Activated CD8-positive, alpha-beta T cell treated with anti-CD3 and anti-CD28 coated beads for 36 hours (primary cell): ENCODE measurements at regions not wholly inside any gene's neighbourhood (a gene's known extent, or its start where the extent isn't known, plus 50 kb on each side); places are given as distances from the start of the nearest gene placed in this dataset.

Experiments
- ATAC-seq: fragments of 200-7000 bp; cut with Tn5 transposase; one replicate; pipeline ENCODE4 v1.10.0; 2021; ENCODE audit warnings: mild to moderate bottlenecking, moderate library complexity
- CTCF ChIA-PET: fragments of 350-600 bp; sonication (Branson Sonifier 250); formaldehyde crosslinking; loops from one replicate; lab custom pipeline; 2021; ENCODE audit warnings: antibody characterized with exemption; lab: Charles Lee
- POLR2A ChIA-PET: fragments of 350-600 bp; sonication (Branson Sonifier 250); formaldehyde crosslinking; loops from one replicate; lab custom pipeline; 2021; ENCODE audit warnings: antibody characterized with exemption; lab: Charles Lee
- DNase-seq: peaks from one replicate; pipeline ENCODE4 v3.0.0-alpha.2; 2020
- H3K27ac Mint-ChIP-seq: one replicate; pipeline ENCODE4 v1.8.0; 2021; ENCODE audit warnings: mild to moderate bottlenecking, mixed read lengths
- H3K27me3 Mint-ChIP-seq: one replicate; pipeline ENCODE4 v1.8.0; 2021; ENCODE audit warnings: mixed read lengths
- H3K36me3 Mint-ChIP-seq: one replicate; pipeline ENCODE4 v1.8.0; 2021; ENCODE audit warnings: low read depth, mixed read lengths
- H3K4me1 Mint-ChIP-seq: one replicate; pipeline ENCODE4 v1.8.0; 2021; ENCODE audit warnings: low read depth, mixed read lengths
- H3K4me3 Mint-ChIP-seq: one replicate; pipeline ENCODE4 v1.8.0; 2021; ENCODE audit warnings: mild to moderate bottlenecking, moderate library complexity, mixed read lengths
- H3K9me3 Mint-ChIP-seq: one replicate; pipeline ENCODE4 v1.8.0; 2021; ENCODE audit warnings: mixed read lengths
- intact Hi-C: fragments of 100-400 bp; cut with micrococcal nuclease; formaldehyde crosslinking; loops from one replicate; pipeline ENCODE4 v1.10.0; 2022
- TF ChIP-seq, protein P1 (sequence below): fragments of 200-600 bp; IDR thresholded peaks from one replicate; pipeline ENCODE4 v1.8.0; 2022; ENCODE audit warnings: antibody characterized with exemption, mild to moderate bottlenecking

DNA sequence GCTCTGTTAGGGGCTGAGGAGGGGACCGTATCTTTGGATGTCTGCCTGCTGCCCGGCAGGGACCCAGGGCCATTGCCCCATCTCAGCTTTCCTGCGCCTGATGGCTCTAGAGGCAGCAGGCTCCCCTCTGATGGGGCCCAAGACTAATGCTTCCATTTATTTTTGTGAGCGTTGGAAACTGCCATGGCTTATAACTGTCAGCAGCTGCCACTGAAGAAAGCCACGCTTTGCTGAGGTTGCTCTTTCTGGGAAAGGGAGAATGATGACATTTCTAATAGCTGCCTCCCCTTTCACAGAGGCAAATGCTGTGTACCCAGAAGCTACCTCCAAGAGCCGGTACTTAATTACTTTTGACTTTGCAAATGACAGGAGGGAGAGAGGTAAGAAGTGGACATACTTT lies 103.8 kb downstream of the HAPSTR1 start:
- TF ChIP-seq, protein P1, sequence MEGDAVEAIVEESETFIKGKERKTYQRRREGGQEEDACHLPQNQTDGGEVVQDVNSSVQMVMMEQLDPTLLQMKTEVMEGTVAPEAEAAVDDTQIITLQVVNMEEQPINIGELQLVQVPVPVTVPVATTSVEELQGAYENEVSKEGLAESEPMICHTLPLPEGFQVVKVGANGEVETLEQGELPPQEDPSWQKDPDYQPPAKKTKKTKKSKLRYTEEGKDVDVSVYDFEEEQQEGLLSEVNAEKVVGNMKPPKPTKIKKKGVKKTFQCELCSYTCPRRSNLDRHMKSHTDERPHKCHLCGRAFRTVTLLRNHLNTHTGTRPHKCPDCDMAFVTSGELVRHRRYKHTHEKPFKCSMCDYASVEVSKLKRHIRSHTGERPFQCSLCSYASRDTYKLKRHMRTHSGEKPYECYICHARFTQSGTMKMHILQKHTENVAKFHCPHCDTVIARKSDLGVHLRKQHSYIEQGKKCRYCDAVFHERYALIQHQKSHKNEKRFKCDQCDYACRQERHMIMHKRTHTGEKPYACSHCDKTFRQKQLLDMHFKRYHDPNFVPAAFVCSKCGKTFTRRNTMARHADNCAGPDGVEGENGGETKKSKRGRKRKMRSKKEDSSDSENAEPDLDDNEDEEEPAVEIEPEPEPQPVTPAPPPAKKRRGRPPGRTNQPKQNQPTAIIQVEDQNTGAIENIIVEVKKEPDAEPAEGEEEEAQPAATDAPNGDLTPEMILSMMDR = no peak
- intact Hi-C loops = no loop called here
- Mint-ChIP-seq H3K36me3 (no peaks in the 10 kb centered on the region), H3K27ac (no peak overlapping the region), H3K9me3 (no peaks in the 10 kb centered on the region), H3K4me1 (no peaks in the 10 kb centered on the region), H3K27me3 (no peaks in the 10 kb centered on the region), H3K4me3 (no peak overlapping the region)
- ATAC-seq = no peak
- ChIA-PET CTCF (no interaction called here), POLR2A (no interaction called here)
- DNase-seq = no peak

DNA sequence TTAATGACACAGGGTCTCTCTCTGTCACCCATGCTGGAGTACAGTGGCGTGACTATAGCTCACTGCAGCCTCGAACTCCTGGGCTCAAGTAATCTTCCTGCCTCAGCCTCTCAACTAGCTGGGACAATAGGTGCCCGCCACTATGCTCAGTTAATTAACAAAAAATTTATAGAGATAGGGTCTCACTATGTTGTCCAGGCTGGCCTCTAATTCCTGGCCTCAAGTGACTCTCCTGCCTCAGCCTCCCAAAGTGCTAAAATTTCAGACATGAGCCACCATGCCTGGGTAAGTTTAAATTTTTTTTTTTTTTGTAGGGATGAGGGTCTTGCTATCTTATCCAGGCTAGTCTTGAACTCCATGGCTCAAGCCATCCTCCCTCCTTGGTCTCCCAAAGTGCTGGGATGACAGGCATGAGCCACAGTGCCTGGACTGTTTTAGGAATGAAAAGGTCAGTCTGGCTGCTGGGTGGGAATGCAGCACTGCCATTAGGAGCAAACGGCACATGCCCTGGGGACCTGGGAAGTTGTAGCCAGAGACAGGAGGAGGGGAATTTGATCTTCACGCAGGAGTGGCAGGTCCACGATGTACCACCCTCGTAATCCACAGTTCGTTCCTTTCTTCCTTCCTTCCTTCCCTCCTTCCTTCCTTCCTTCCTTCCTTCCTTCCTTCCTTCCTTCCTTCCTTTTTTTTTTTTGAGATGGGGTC lies 106.7 kb downstream of the HAPSTR1 start:
- ChIA-PET POLR2A (no interaction called here), CTCF (no interaction called here)
- intact Hi-C loops = no loop called here
- Mint-ChIP-seq H3K27ac (no peak overlapping the region), H3K4me3 (no peak overlapping the region), H3K36me3 (no peaks in the 10 kb centered on the region), H3K9me3 (no peaks in the 10 kb centered on the region), H3K4me1 (no peaks in the 10 kb centered on the region), H3K27me3 (peaks cover 3% of the 10 kb centered on the region)
- no peak for DNase-seq
- ATAC-seq = no peak
- TF ChIP-seq, protein P1 = no peak

DNA sequence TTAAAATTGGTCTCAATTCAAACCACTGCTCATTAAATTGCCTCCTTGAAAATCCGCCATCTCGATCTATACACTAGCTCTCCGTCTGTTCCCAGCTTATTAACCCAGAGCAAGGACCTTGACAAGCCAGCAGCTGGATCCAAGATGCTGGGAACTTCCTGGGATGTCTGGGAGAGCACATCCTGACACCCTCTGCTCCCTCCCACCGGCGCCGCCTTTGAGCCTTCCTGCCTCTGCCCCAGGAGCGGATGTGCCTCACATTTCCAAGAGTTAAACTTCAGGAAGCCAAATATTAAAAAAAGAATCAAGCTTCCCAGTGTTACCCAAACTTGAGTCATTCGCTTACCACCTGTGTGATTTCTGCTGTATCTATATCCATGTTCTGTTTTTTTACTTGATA lies 107.9 kb downstream of the HAPSTR1 start:
- peaks cover 3% of the 10 kb centered on the region for H3K27me3 Mint-ChIP-seq
- intact Hi-C loops = no loop called here
- H3K36me3 Mint-ChIP-seq = no peaks in the 10 kb centered on the region
- H3K4me1 Mint-ChIP-seq = no peaks in the 10 kb centered on the region
- ChIA-PET POLR2A (no interaction called here), CTCF (no interaction called here)
- no peak overlapping the region for H3K4me3 Mint-ChIP-seq
- no peaks in the 10 kb centered on the region for H3K9me3 Mint-ChIP-seq
- H3K27ac Mint-ChIP-seq = no peak overlapping the region
- ATAC-seq (no peak), DNase-seq (no peak)
- TF ChIP-seq, protein P1 = no peak

DNA sequence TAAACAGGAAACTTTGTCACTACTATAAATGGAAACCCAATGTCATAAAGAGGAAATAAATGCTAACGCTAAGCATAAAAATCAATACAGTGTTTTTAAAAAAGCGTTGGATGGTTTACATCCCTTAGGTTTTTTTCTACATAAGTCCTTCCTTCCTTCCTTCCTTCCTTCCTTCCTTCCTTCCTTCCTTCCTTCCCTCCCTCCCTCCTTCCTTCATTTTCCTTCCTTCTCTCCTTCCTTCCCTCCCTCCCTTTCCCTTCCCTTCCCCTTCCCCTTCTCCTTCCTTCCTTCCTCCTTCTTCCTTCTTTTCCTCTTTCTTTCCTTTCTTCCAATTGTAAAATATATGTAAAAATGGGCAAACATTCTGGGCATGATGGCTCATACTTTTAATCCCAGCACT lies 108.3 kb downstream of the HAPSTR1 start:
- Mint-ChIP-seq H3K27ac (no peak overlapping the region), H3K9me3 (no peaks in the 10 kb centered on the region), H3K4me1 (no peaks in the 10 kb centered on the region), H3K27me3 (peaks cover 3% of the 10 kb centered on the region), H3K36me3 (no peaks in the 10 kb centered on the region), H3K4me3 (no peak overlapping the region)
- no peak for ATAC-seq
- TF ChIP-seq, protein P1 = no peak
- DNase-seq = no peak
- ChIA-PET CTCF (no interaction called here), POLR2A (no interaction called here)
- intact Hi-C loops = no loop called here

DNA sequence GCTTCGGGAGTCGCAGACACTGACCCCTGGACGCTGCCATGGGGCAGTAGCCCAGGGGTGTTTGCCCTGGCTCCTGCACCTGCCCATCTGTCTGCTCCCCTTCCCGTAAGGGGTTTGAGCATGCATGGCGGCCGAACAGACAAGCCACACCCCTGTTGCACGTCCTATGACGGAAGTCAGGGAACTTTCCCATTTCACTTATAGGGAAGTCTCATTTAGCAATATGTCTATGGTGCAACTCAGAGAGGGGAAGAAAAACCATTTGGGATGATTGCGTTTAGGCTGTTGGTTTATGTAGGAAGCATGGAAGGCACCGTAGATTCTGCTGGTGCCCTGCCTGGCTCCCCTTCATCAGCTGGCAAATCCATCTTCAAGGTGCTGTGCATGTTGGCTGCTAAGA lies 112.5 kb downstream of the HAPSTR1 start:
- DNase-seq = no peak
- ChIA-PET POLR2A (no interaction called here), CTCF (no interaction called here)
- no peaks in the 10 kb centered on the region for H3K9me3 Mint-ChIP-seq
- H3K27ac Mint-ChIP-seq = no peak overlapping the region
- H3K36me3 Mint-ChIP-seq = no peaks in the 10 kb centered on the region
- TF ChIP-seq, protein P1 = no peak
- peaks cover 3% of the 10 kb centered on the region for H3K27me3 Mint-ChIP-seq
- no peak for ATAC-seq
- intact Hi-C loops = no loop called here
- no peak overlapping the region for H3K4me3 Mint-ChIP-seq
- H3K4me1 Mint-ChIP-seq = no peaks in the 10 kb centered on the region
